HG03565 (cell line): ENCODE measurements at regions not wholly inside any gene's neighbourhood (a gene's known extent, or its start where the extent isn't known, plus 50 kb on each side); places are given as distances from the start of the nearest gene placed in this dataset.

Experiments used
- ATAC-seq: cut with Tn5 transposase; IDR thresholded peaks from one replicate; pipeline ENCODE4 v1.9.1; 2021; ENCODE audit warnings: mild to moderate bottlenecking, moderate library complexity; ENCODE audit not compliant: unreplicated experiment

GRCh38 chr13:59182241-59182640 lies 981.5 kb downstream of the DIAPH3 start:
- no peak for ATAC-seq

- no peak for ATAC-seq
Measured at GRCh38 chr13:59197397-59197796, 966.3 kb downstream of the DIAPH3 start.

- ATAC-seq = no peak
Measured at GRCh38 chr13:59201841-59202240, 961.9 kb downstream of the DIAPH3 start.

GRCh38 chr13:59203855-59204254 lies 959.9 kb downstream of the DIAPH3 start:
- ATAC-seq = no peak

- no peak for ATAC-seq
Measured at GRCh38 chr13:59205501-59205900, 958.2 kb downstream of the DIAPH3 start.

GRCh38 chr13:59208405-59209195 lies 955.1 kb downstream of the DIAPH3 start:
- no peak for ATAC-seq

- ATAC-seq = no peak
Measured at GRCh38 chr13:59210543-59210942, 953.2 kb downstream of the DIAPH3 start.

GRCh38 chr13:59211606-59212005 lies 952.1 kb downstream of the DIAPH3 start:
- no peak for ATAC-seq

- no peak for ATAC-seq
Measured at GRCh38 chr13:59229401-59229800, 934.3 kb downstream of the DIAPH3 start.

- no peak for ATAC-seq
Measured at GRCh38 chr13:59229861-59230260, 933.9 kb downstream of the DIAPH3 start.

GRCh38 chr13:59230484-59231264 lies 933.1 kb downstream of the DIAPH3 start:
- peak; percentile 59 for ATAC-seq

GRCh38 chr13:59236309-59236919 lies 927.3 kb downstream of the DIAPH3 start:
- ATAC-seq = no peak

- no peak for ATAC-seq
Measured at GRCh38 chr13:59236944-59237343, 926.8 kb downstream of the DIAPH3 start.

GRCh38 chr13:59247171-59247570 lies 916.6 kb downstream of the DIAPH3 start:
- no peak for ATAC-seq

GRCh38 chr13:59250336-59251189 lies 913.2 kb downstream of the DIAPH3 start:
- no peak for ATAC-seq

- no peak for ATAC-seq
Measured at GRCh38 chr13:59259165-59260000, 904.3 kb downstream of the DIAPH3 start.

- no peak for ATAC-seq
Measured at GRCh38 chr13:59261928-59262488, 901.7 kb downstream of the DIAPH3 start.

- no peak for ATAC-seq
Measured at GRCh38 chr13:59263531-59263930, 900.2 kb downstream of the DIAPH3 start.

GRCh38 chr13:59266478-59267063 lies 897.2 kb downstream of the DIAPH3 start:
- no peak for ATAC-seq
